Pancreas (tissue), 10 donors: ENCODE measurements at regions not wholly inside any gene's neighbourhood (a gene's known extent, or its start where the extent isn't known, plus 50 kb on each side); places are given as distances from the start of the nearest gene placed in this dataset.

Source experiments
- ATAC-seq, 4 donors: fragments of 200-7000 bp; cut with Tn5 transposase; one replicate each; pipeline versions ENCODE4 v1.8.0 to v1.9.1; 2020; ENCODE audit warnings: mild to moderate bottlenecking in 4 of 4, moderate library complexity in 4 of 4
- DNase-seq, 6 donors: peaks; one replicate each; pipeline ENCODE4 v3.0.0-alpha.2; 2020
- FAIRE-seq: peaks from 2 replicates; lab custom pipeline; 2012; peaks lifted over from hg19 to GRCh38; lab: Jason Lieb, UNC
- H3K27ac ChIP-seq, 4 donors: fragments of 200-600 bp; sonication (generic); 1 replicate in 3 of 4; 2 replicates in 1 of 4; pipeline versions ENCODE4 v1.5.0 to v1.8.0; 2020
- H3K27me3 ChIP-seq, 4 donors: fragments of 200-600 bp; one replicate each; pipeline ENCODE4 v1.8.0; 2021
- H3K36me3 ChIP-seq, 3 donors: fragments of 200-600 bp; sonication (generic) in 1 of 3; one replicate each; pipeline versions ENCODE4 v1.5.0 to v1.8.0; 2020 to 2021
- H3K4me1 ChIP-seq, 3 donors: fragments of 200-600 bp; one replicate each; pipeline ENCODE4 v1.8.0; 2021
- H3K4me3 ChIP-seq, 4 donors: fragments of 200-600 bp; sonication (generic) in 2 of 4; one replicate each; pipeline versions ENCODE4 v1.5.0 to v1.8.0; 2020 to 2021
- H3K9me3 ChIP-seq, 4 donors: fragments of 200-600 bp; one replicate each; pipeline ENCODE4 v1.8.0; 2021
- CTCF ChIP-seq, 4 donors: fragments of 200-600 bp; sonication (generic) in 3 of 4; IDR thresholded peaks; one replicate each; pipeline versions ENCODE4 v1.5.0 to v1.8.0; 2021; ENCODE audit warnings: antibody characterized with exemption in 4 of 4
- WGBS, 2 donors: extraction: QIAGEN DNeasy Blood & Tissue Kit; methylation state at CpG; one replicate each; pipeline ENCODE4 v1.1.7; 2013; 5-methylcytosine and 5-hydroxymethylcytosine counted together
- intact Hi-C, 3 donors: fragments of 100-400 bp; cut with DNase I; formaldehyde crosslinking; loops; one replicate each; pipeline versions ENCODE4 v1.11.1 to v1.14.2; 2022
- donor health status: healthy with polysubstance abuse.
- donor health status: DM: no; HTN: no; CAD: no; lungs with moderate emphysema.
- donor health status: DM: no; HTN: no; CAD: no.
- donor health status: control.
- donor health status: control.
- donor health status: Bipolar disorder and iron deficiency.
- donor health status: DM: yes; HTN: yes; CAD: no.
- donor health status: DM: no; HTN: no; CAD: no.
- donor health status: DM: no; HTN: no; CAD: no.
- donor health status: DM: yes; HTN: yes; CAD: no.

- no peak for DNase-seq
- no peaks in the 10 kb centered on the region for H3K4me1 ChIP-seq
- no peak for FAIRE-seq
- no peaks in the 10 kb centered on the region for H3K27me3 ChIP-seq
- no peak for TF ChIP-seq CTCF (IDR thresholded peaks at IDR 0.05)
- H3K27ac ChIP-seq, result no peak overlapping the region
- intact Hi-C loops, result no loop called here
- 61 to 68% methylated on average over 2 of the region's 2 CpGs for WGBS, 2 donors
- no peak overlapping the region for H3K4me3 ChIP-seq
- no peak for ATAC-seq
- no peaks in the 10 kb centered on the region for H3K9me3 ChIP-seq
- H3K36me3 ChIP-seq, result no peaks in the 10 kb centered on the region
Observed at GRCh38 chr4:126372634-126373033, 1057.9 kb downstream of the FAT4 start.

- intact Hi-C loops, result no loop called here
- H3K4me3 ChIP-seq, result no peak overlapping the region
- TF ChIP-seq CTCF (IDR thresholded peaks at IDR 0.05), result no peak
- DNase-seq (no peak), ATAC-seq (no peak), FAIRE-seq (no peak)
- H3K4me1 ChIP-seq, result no peaks in the 10 kb centered on the region
- no peak overlapping the region for H3K27ac ChIP-seq
- H3K27me3 ChIP-seq, result no peaks in the 10 kb centered on the region
- no peaks in the 10 kb centered on the region for H3K36me3 ChIP-seq
- WGBS, 2 donors, result 14 to 20% methylated on average over 2 of the region's 2 CpGs
- no peaks in the 10 kb centered on the region for H3K9me3 ChIP-seq
Observed at GRCh38 chr4:126375462-126376054, 1060.8 kb downstream of the FAT4 start.

GRCh38 chr4:126385954-126386353, 1071.2 kb downstream of the FAT4 start:
- no peak for FAIRE-seq
- Histone ChIP-seq H3K27ac (no peak overlapping the region), H3K4me1 (no peaks in the 10 kb centered on the region), H3K27me3 (no peaks in the 10 kb centered on the region), H3K9me3 (no peaks in the 10 kb centered on the region), H3K36me3 (no peaks in the 10 kb centered on the region), H3K4me3 (no peak overlapping the region)
- TF ChIP-seq CTCF (IDR thresholded peaks at IDR 0.05), result no peak
- no peak for DNase-seq
- intact Hi-C loops, result no loop called here
- no peak for ATAC-seq

GRCh38 chr4:126386512-126386911, 1071.8 kb downstream of the FAT4 start:
- Histone ChIP-seq H3K27ac (no peak overlapping the region), H3K4me1 (no peaks in the 10 kb centered on the region), H3K4me3 (no peak overlapping the region), H3K27me3 (no peaks in the 10 kb centered on the region), H3K36me3 (no peaks in the 10 kb centered on the region), H3K9me3 (no peaks in the 10 kb centered on the region)
- 42 to 60% methylated on average over 2 of the region's 2 CpGs for WGBS, 2 donors
- no peak for TF ChIP-seq CTCF (IDR thresholded peaks at IDR 0.05)
- DNase-seq (no peak), ATAC-seq (no peak), FAIRE-seq (no peak)
- intact Hi-C loops, result no loop called here

GRCh38 chr4:126395664-126396063, 1080.9 kb downstream of the FAT4 start:
- DNase-seq (no peak), ATAC-seq (no peak), FAIRE-seq (no peak)
- WGBS, 2 donors, result 66 to 72% methylated on average over 2 of the region's 2 CpGs
- no peak for TF ChIP-seq CTCF (IDR thresholded peaks at IDR 0.05)
- no peaks in the 10 kb centered on the region for H3K9me3 ChIP-seq
- intact Hi-C loops, result no loop called here
- no peak overlapping the region for H3K27ac ChIP-seq
- H3K4me1 ChIP-seq, result no peaks in the 10 kb centered on the region
- H3K4me3 ChIP-seq, result no peak overlapping the region
- no peaks in the 10 kb centered on the region for H3K36me3 ChIP-seq
- H3K27me3 ChIP-seq, result no peaks in the 10 kb centered on the region
